CD14-positive monocyte (primary cell): ENCODE measurements at regions not wholly inside any gene's neighbourhood (a gene's known extent, or its start where the extent isn't known, plus 50 kb on each side); places are given as distances from the start of the nearest gene placed in this dataset.

Experiments
- DNase-seq, 3 donors: peaks; one replicate each; pipeline ENCODE4 v3.0.0-alpha.2; 2011 to 2022
- H2AFZ ChIP-seq: 2 replicates; pipeline ENCODE4 v1.6.0; 2012; ENCODE audit warnings: mild to moderate bottlenecking, low read depth, low read length, inconsistent platforms; ENCODE audit not compliant: insufficient read depth, poor library complexity, severe bottlenecking
- H3K27ac ChIP-seq, 2 donors: 1 replicate in 1 of 2; 2 replicates in 1 of 2; pipeline ENCODE4 v1.5.1; 2012 to 2013; ENCODE audit warnings: low read length in 2 of 2, control low read depth in 1 of 2, inconsistent platforms in 1 of 2, low read depth in 1 of 2, mild to moderate bottlenecking in 1 of 2
- H3K27me3 ChIP-seq, 2 donors: one replicate each; pipeline versions ENCODE4 v1.6.0 to v1.6.1; 2011 to 2013; ENCODE audit warnings: low read length in 2 of 2; ENCODE audit not compliant: control insufficient read depth in 2 of 2, insufficient read depth in 2 of 2
- H3K36me3 ChIP-seq, 2 donors: replicated peaks in 1 of 2; 1 replicate in 1 of 2; 2 replicates in 1 of 2; pipeline versions ENCODE4 v1.5.1 to v1.6.1; 2012 to 2013; ENCODE audit warnings: low read length in 2 of 2, control low read depth in 1 of 2, inconsistent platforms in 1 of 2, mild to moderate bottlenecking in 1 of 2; ENCODE audit not compliant: insufficient read depth in 2 of 2, control insufficient read depth in 1 of 2
- H3K4me1 ChIP-seq, 2 donors: 1 replicate in 1 of 2; 2 replicates in 1 of 2; pipeline versions ENCODE4 v1.5.1 to v1.6.1; 2012 to 2013; ENCODE audit warnings: low read length in 2 of 2, control low read depth in 1 of 2, inconsistent platforms in 1 of 2, mild to moderate bottlenecking in 1 of 2, moderate library complexity in 1 of 2; ENCODE audit not compliant: insufficient read depth in 2 of 2, control insufficient read depth in 1 of 2
- H3K4me2 ChIP-seq: replicated peaks from 2 replicates; pipeline ENCODE3; 2012; ENCODE audit warnings: low read length, moderate library complexity, mild to moderate bottlenecking; ENCODE audit not compliant: poor library complexity, severe bottlenecking; ENCODE audit errors: extremely low read depth
- H3K4me3 ChIP-seq, 3 experiments: fragments of 200-600 bp in 1 of 3; sonication (generic) in 1 of 3; replicated peaks in 1 of 3; 1 replicate in 2 of 3; 2 replicates in 1 of 3; pipeline ENCODE4 v1.5.1; 2011 to 2013; ENCODE audit warnings: low read length in 3 of 3, mild to moderate bottlenecking in 3 of 3, control low read depth in 2 of 3, low read depth in 2 of 3, inconsistent platforms in 1 of 3, moderate library complexity in 1 of 3
- H3K79me2 ChIP-seq: 2 replicates; pipeline ENCODE4 v1.6.0; 2012; ENCODE audit warnings: mild to moderate bottlenecking, control low read depth, inconsistent platforms, low read length, moderate library complexity; ENCODE audit not compliant: insufficient read depth
- H3K9ac ChIP-seq: 2 replicates; pipeline ENCODE4 v1.6.0; 2017; ENCODE audit warnings: low read length, mild to moderate bottlenecking; ENCODE audit not compliant: insufficient read depth, poor library complexity, severe bottlenecking
- H3K9me3 ChIP-seq, 2 donors: replicated peaks in 1 of 2; 1 replicate in 1 of 2; 2 replicates in 1 of 2; pipeline versions ENCODE4 v1.5.1 to v1.6.1; 2012 to 2013; ENCODE audit warnings: low read length in 2 of 2, control low read depth in 1 of 2; ENCODE audit not compliant: control insufficient read depth in 1 of 2, insufficient read depth in 1 of 2
- H4K20me1 ChIP-seq: 2 replicates; pipeline ENCODE4 v1.6.0; 2012; ENCODE audit warnings: mild to moderate bottlenecking, low read length, control low read depth, moderate library complexity; ENCODE audit not compliant: insufficient read depth
- H3K27ac Mint-ChIP-seq, 7 donors: one replicate each; pipeline ENCODE4 v1.8.0; 2020; ENCODE audit warnings: mild to moderate bottlenecking in 7 of 7, mixed read lengths in 7 of 7, moderate library complexity in 6 of 7, inconsistent platforms in 2 of 7
- H3K27me3 Mint-ChIP-seq, 3 donors: one replicate each; pipeline ENCODE4 v1.8.0; 2021 to 2022; ENCODE audit warnings: low read depth in 3 of 3, mild to moderate bottlenecking in 3 of 3, mixed read lengths in 3 of 3, moderate library complexity in 3 of 3, inconsistent platforms in 1 of 3
- H3K36me3 Mint-ChIP-seq, 2 donors: one replicate each; pipeline ENCODE4 v1.8.0; 2020; ENCODE audit warnings: mixed read lengths in 2 of 2, inconsistent platforms in 1 of 2, mild to moderate bottlenecking in 1 of 2
- H3K4me1 Mint-ChIP-seq: one replicate; pipeline ENCODE4 v1.8.0; 2020; ENCODE audit warnings: mild to moderate bottlenecking, mixed read lengths
- H3K4me3 Mint-ChIP-seq, 2 donors: one replicate each; pipeline ENCODE4 v1.8.0; 2020; ENCODE audit warnings: mild to moderate bottlenecking in 2 of 2, mixed read lengths in 2 of 2, moderate library complexity in 1 of 2
- H3K9me3 Mint-ChIP-seq, 7 donors: one replicate each; pipeline ENCODE4 v1.8.0; 2020 to 2022; ENCODE audit warnings: mixed read lengths in 7 of 7, mild to moderate bottlenecking in 6 of 7, moderate library complexity in 6 of 7, inconsistent platforms in 2 of 7
- WGBS: methylation state at CpG from one replicate; pipeline ENCODE4 v1.1.5; 2013; ENCODE audit warnings: missing lambda C conversion rate; ENCODE audit not compliant: insufficient coverage; 5-methylcytosine and 5-hydroxymethylcytosine counted together
- intact Hi-C, 2 donors: fragments of 100-400 bp; cut with micrococcal nuclease; formaldehyde crosslinking; loops; one replicate each; pipeline versions ENCODE4 v1.15.0 to v1.15.1; 2023
- TF ChIP-seq, protein P1 (sequence below): fragments of 200-600 bp; IDR thresholded peaks from one replicate; pipeline ENCODE4 v1.8.0; 2022; ENCODE audit warnings: antibody characterized with exemption, mild to moderate bottlenecking

GRCh38 chr4:28334249-28334648 lies 1473.6 kb downstream of the STIM2 start:
- Mint-ChIP-seq H3K4me1 (no peaks in the 10 kb centered on the region), H3K9me3 (no peaks in the 10 kb centered on the region), H3K27me3 (no peaks in the 10 kb centered on the region), H3K36me3 (no peaks in the 10 kb centered on the region), H3K4me3 (no peak overlapping the region), H3K27ac (no peak overlapping the region)
- H4K20me1 ChIP-seq = no peaks in the 10 kb centered on the region
- intact Hi-C loops = no loop called here
- H3K79me2 ChIP-seq = no peaks in the 10 kb centered on the region
- no peak overlapping the region for H3K4me2 ChIP-seq
- no peaks in the 10 kb centered on the region for H3K4me1 ChIP-seq
- TF ChIP-seq, protein P1, sequence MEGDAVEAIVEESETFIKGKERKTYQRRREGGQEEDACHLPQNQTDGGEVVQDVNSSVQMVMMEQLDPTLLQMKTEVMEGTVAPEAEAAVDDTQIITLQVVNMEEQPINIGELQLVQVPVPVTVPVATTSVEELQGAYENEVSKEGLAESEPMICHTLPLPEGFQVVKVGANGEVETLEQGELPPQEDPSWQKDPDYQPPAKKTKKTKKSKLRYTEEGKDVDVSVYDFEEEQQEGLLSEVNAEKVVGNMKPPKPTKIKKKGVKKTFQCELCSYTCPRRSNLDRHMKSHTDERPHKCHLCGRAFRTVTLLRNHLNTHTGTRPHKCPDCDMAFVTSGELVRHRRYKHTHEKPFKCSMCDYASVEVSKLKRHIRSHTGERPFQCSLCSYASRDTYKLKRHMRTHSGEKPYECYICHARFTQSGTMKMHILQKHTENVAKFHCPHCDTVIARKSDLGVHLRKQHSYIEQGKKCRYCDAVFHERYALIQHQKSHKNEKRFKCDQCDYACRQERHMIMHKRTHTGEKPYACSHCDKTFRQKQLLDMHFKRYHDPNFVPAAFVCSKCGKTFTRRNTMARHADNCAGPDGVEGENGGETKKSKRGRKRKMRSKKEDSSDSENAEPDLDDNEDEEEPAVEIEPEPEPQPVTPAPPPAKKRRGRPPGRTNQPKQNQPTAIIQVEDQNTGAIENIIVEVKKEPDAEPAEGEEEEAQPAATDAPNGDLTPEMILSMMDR = no peak
- H2AFZ ChIP-seq = no peak overlapping the region
- H3K9me3 ChIP-seq = no peaks in the 10 kb centered on the region
- no peak overlapping the region for H3K9ac ChIP-seq
- no peaks in the 10 kb centered on the region for H3K27me3 ChIP-seq
- no peaks in the 10 kb centered on the region for H3K36me3 ChIP-seq
- H3K27ac ChIP-seq = no peak overlapping the region
- no CpG with 5 or more reads among the region's 3 CpGs for WGBS
- DNase-seq = no peak
- no peak overlapping the region for H3K4me3 ChIP-seq

GRCh38 chr4:28341784-28342183 lies 1481.1 kb downstream of the STIM2 start:
- no peak overlapping the region for H2AFZ ChIP-seq
- WGBS = 100% methylated on average over 1 of the region's 2 CpGs
- no peaks in the 10 kb centered on the region for H3K79me2 ChIP-seq
- no peaks in the 10 kb centered on the region for H3K27me3 ChIP-seq
- H3K4me2 ChIP-seq = no peak overlapping the region
- H3K4me3 ChIP-seq = no peak overlapping the region
- DNase-seq = no peak
- Mint-ChIP-seq H3K4me1 (no peaks in the 10 kb centered on the region), H3K27ac (no peak overlapping the region), H3K27me3 (no peaks in the 10 kb centered on the region), H3K36me3 (no peaks in the 10 kb centered on the region), H3K4me3 (no peak overlapping the region), H3K9me3 (peaks cover 0 to 7% (median 2%) of the 10 kb centered on the region in 7 donors)
- TF ChIP-seq, protein P1 = no peak
- H4K20me1 ChIP-seq = no peaks in the 10 kb centered on the region
- no peaks in the 10 kb centered on the region for H3K36me3 ChIP-seq
- H3K9me3 ChIP-seq = peaks cover 0 to 3% of the 10 kb centered on the region in 2 donors
- intact Hi-C loops = no loop called here
- H3K4me1 ChIP-seq = no peaks in the 10 kb centered on the region
- H3K27ac ChIP-seq = no peak overlapping the region
- H3K9ac ChIP-seq = no peak overlapping the region
